Naive B cell (primary cell): ENCODE measurements at regions not wholly inside any gene's neighbourhood (a gene's known extent, or its start where the extent isn't known, plus 50 kb on each side); places are given as distances from the start of the nearest gene placed in this dataset.
"Not testable (repeated sequence)": the region's sequence is repeated elsewhere in the genome, so short reads cannot be mapped to it uniquely, and the experiment has no call there.

Experiments
- ATAC-seq, 2 donors: fragments of 150-1000 bp; cut with Tn5 transposase; 2 replicates each; pipeline ENCODE4 v1.10.0; 2021; ENCODE audit warnings: low read depth in 2 of 2, mild to moderate bottlenecking in 2 of 2, moderate library complexity in 2 of 2
- DNase-seq: peaks from one replicate; pipeline ENCODE4 v3.0.0; 2022
- H3K27ac Mint-ChIP-seq, 6 donors: one replicate each; pipeline ENCODE4 v1.8.0; 2020 to 2022; ENCODE audit warnings: mild to moderate bottlenecking in 6 of 6, mixed read lengths in 6 of 6, moderate library complexity in 5 of 6, inconsistent platforms in 2 of 6
- H3K27me3 Mint-ChIP-seq, 3 donors: one replicate each; pipeline ENCODE4 v1.8.0; 2021 to 2022; ENCODE audit warnings: mixed read lengths in 3 of 3, mild to moderate bottlenecking in 1 of 3
- H3K36me3 Mint-ChIP-seq, 2 donors: one replicate each; pipeline ENCODE4 v1.8.0; 2020 to 2022; ENCODE audit warnings: mixed read lengths in 2 of 2, inconsistent platforms in 1 of 2, mild to moderate bottlenecking in 1 of 2
- H3K4me1 Mint-ChIP-seq, 3 donors: one replicate each; pipeline ENCODE4 v1.8.0; 2020 to 2022; ENCODE audit warnings: mixed read lengths in 3 of 3, inconsistent platforms in 1 of 3, mild to moderate bottlenecking in 1 of 3, moderate library complexity in 1 of 3
- H3K4me3 Mint-ChIP-seq, 8 donors: one replicate each; pipeline ENCODE4 v1.8.0; 2020 to 2022; ENCODE audit warnings: mild to moderate bottlenecking in 8 of 8, mixed read lengths in 8 of 8, moderate library complexity in 8 of 8, inconsistent platforms in 2 of 8
- H3K9me3 Mint-ChIP-seq, 7 donors: one replicate each; pipeline ENCODE4 v1.8.0; 2020 to 2022; ENCODE audit warnings: mixed read lengths in 7 of 7, mild to moderate bottlenecking in 5 of 7, inconsistent platforms in 2 of 7, moderate library complexity in 1 of 7

GRCh38 chr11:49702121-49702520 lies 250.1 kb upstream of the OR4C13 start:
- H3K9me3 Mint-ChIP-seq, H3K36me3 Mint-ChIP-seq, ATAC-seq, DNase-seq, H3K4me3 Mint-ChIP-seq, H3K27me3 Mint-ChIP-seq, H3K4me1 Mint-ChIP-seq, H3K27ac Mint-ChIP-seq: not testable (repeated sequence)

DNA sequence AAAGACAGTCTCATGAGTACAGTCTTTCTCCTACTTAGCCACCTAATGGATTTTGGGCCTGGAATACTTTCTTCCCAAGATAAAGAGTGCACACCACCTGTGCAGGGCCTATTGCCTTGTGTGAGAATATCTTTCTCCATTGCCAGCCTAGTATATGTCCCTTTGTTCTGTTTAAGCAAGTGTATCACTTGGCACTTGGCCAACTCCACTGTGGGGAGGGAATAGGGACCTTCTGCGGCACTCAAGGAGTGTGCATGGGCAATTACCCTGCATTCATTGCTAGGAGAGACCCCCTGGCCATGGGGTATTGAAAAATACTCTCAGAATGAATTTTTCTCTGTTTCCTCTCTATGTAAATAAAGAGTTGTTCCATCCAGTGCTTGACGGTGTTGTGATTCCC lies 201.7 kb upstream of the OR4C13 start:
- not testable (repeated sequence) for H3K27me3 Mint-ChIP-seq, H3K4me3 Mint-ChIP-seq, DNase-seq, H3K36me3 Mint-ChIP-seq, H3K27ac Mint-ChIP-seq, H3K4me1 Mint-ChIP-seq, ATAC-seq
- peaks cover 0 to 13% (median 6%) of the 10 kb centered on the region in 7 donors for H3K9me3 Mint-ChIP-seq

DNA sequence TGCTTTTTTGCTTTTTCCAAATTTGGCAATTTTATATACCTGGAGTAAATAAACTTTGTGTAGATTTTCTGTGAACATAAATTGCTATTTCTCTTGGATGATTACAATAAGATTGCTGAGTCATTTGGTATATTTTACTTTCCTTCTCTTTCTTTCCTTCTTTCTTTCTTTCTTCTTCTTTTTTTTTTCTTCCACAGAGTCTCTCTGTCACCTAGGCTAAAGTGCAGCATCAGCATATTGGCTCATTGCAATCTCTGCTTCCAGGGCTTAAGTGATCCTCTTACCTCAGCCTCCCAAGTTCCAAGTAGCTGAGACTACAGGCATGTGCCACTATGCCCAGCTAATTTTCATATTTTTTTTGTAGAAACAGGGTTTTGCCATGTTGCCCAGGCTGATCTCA lies 201.2 kb upstream of the OR4C13 start:
- ATAC-seq, H3K27me3 Mint-ChIP-seq, H3K36me3 Mint-ChIP-seq, H3K4me3 Mint-ChIP-seq, H3K27ac Mint-ChIP-seq, H3K4me1 Mint-ChIP-seq, DNase-seq: not testable (repeated sequence)
- H3K9me3 Mint-ChIP-seq = peaks cover 0 to 10% (median 1%) of the 10 kb centered on the region in 7 donors

DNA sequence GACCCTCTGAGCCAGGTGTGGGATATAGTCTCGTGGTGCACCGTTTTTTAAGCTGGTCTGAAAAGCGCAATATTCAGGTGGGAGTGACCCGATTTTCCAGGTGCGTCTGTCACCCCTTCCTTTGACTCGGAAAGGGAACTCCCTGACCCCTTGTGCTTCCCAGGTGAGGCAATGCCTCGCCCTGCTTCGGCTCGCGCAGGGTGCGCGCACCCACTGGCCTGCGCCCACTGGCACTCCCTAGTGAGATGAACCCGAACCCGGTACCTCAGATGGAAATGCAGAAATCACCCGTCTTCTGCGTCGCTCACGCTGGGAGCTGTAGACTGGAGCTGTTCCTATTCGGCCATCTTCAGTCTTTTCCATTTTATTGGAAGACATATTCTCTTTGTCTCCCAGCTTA lies 171.4 kb upstream of the OR4C13 start:
- H3K9me3 Mint-ChIP-seq, H3K36me3 Mint-ChIP-seq, DNase-seq, H3K27ac Mint-ChIP-seq, H3K4me1 Mint-ChIP-seq, H3K27me3 Mint-ChIP-seq, ATAC-seq, H3K4me3 Mint-ChIP-seq: not testable (repeated sequence)

- not testable (repeated sequence) for H3K36me3 Mint-ChIP-seq
Measured at GRCh38 chr11:49782000-49782399, 170.2 kb upstream of the OR4C13 start.

DNA sequence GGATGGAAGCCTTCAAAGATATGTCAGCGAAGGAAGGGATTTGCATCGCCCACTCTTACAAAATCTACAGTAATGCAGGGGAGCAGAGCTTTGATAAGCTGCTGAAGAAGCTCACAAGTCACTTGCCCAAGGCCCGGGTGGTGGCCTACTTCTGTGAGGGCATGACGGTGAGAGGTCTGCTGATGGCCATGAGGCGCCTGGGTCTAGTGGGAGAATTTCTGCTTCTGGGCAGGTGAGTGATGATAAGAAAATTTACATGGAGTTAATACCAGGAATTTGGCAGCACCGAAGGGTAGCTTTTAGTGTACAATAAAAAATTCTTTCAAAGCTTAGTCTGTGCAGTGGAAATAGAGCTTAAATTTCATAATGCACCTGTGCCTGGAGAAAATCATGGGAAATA lies 168.3 kb upstream of the OR4C13 start:
- not testable (repeated sequence) for H3K9me3 Mint-ChIP-seq, DNase-seq

More at GRCh38 chr11:49782000-49782399, 170.2 kb upstream of the OR4C13 start:
- not testable (repeated sequence) for H3K27me3 Mint-ChIP-seq, H3K9me3 Mint-ChIP-seq, H3K27ac Mint-ChIP-seq, H3K4me3 Mint-ChIP-seq, ATAC-seq, DNase-seq, H3K4me1 Mint-ChIP-seq

DNA sequence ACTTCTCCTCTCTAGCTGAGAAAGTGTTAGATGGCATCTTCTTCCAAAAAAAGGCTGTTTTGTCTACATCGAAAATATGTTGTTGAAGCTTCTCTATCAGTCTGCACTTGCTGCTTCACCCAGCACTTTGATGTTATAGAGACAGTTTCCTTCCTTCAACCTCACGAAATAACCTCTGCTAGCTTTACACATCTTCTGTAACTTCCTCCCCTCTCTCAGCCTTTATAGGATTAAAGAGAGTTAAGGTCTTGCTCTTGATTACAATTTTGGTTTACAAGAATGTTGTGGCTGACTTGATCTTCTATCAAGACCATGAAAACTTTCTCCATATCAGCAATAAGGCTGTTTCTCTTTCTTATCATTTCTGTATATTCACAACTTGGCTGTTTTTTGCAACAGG lies 162.4 kb upstream of the OR4C13 start:
- not testable (repeated sequence) for ATAC-seq, H3K27me3 Mint-ChIP-seq, H3K27ac Mint-ChIP-seq, H3K4me1 Mint-ChIP-seq, H3K4me3 Mint-ChIP-seq, DNase-seq, H3K36me3 Mint-ChIP-seq
- peaks cover 0 to 14% (median 7%) of the 10 kb centered on the region in 7 donors for H3K9me3 Mint-ChIP-seq

More for the DNA sequence above, 168.3 kb upstream of the OR4C13 start:
- not testable (repeated sequence) for H3K36me3 Mint-ChIP-seq, H3K4me1 Mint-ChIP-seq, H3K4me3 Mint-ChIP-seq, H3K27ac Mint-ChIP-seq, H3K27me3 Mint-ChIP-seq, ATAC-seq

DNA sequence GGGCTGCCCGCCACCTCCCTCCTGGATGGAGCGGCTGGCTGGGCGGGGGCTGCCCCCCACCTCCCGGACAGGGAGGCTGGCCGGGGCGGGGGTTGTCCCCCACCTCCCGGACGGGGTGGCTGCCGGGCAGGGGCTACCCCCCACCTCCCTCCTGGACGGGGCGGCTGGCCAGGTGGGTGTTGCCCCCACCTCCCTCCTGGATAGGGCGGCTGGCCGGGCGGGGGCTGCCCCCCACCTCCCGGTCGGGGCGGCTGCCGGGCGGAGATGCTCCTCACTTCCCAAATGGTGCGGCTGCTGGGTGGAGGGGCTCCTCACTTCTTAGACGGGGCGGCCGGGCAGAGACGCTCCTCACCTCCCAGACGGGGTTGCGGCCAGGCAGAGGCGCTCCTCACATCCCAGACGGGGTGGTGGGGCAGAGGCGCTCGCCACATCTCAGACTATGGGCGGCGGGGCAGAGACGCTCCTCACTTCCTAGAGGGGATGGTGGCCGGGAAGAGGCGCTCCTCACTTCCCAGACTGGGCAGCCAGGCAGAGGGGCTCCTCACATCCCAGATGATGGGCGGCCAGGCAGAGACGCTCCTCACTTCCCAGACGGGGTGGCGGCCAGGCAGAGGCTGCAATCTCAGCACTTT lies 153.9 kb upstream of the OR4C13 start:
- H3K27me3 Mint-ChIP-seq, ATAC-seq, H3K27ac Mint-ChIP-seq, DNase-seq, H3K4me1 Mint-ChIP-seq, H3K9me3 Mint-ChIP-seq, H3K4me3 Mint-ChIP-seq, H3K36me3 Mint-ChIP-seq: not testable (repeated sequence)

DNA sequence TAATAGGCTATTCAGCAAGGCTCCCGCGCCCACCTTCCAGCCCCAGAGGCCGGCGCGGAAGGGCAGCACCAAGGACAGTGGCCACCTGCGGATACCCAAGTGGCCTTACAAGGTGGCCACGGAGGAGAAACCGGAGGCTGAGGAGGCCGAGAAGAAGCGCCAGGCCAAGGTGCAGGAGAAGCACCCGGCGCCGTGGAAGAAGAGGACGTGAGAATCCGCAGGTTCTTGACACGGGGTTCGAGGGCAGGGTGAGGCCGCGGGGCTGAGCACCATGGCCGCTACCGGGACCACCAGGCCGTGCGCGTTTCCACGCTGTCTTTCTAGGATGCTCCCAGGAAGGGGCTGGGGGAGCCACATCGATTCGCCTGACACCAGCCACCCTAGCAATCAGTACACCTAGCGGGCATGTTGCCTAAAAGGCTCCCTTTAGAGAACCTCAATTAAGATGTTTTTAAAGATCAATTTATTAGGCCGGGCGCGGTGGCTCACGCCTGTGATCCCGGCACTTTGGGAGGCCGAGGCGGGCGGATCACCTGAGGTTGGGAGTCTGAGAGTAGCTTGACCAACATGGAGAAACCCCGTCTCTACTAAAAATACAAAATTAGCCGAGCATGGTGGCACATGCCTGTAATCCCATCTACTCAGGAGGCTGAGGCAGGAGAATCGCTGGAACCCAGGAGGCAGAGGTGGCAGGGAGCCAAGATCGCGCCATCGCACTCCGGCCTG lies 134.3 kb upstream of the OR4C13 start:
- ATAC-seq, H3K4me3 Mint-ChIP-seq, H3K27me3 Mint-ChIP-seq, H3K9me3 Mint-ChIP-seq, H3K36me3 Mint-ChIP-seq, DNase-seq, H3K4me1 Mint-ChIP-seq, H3K27ac Mint-ChIP-seq: not testable (repeated sequence)

- H3K4me1 Mint-ChIP-seq, H3K27ac Mint-ChIP-seq, H3K4me3 Mint-ChIP-seq, H3K27me3 Mint-ChIP-seq, DNase-seq, H3K36me3 Mint-ChIP-seq, ATAC-seq: not testable (repeated sequence)
- H3K9me3 Mint-ChIP-seq = peaks cover 0 to 13% (median 5%) of the 10 kb centered on the region in 7 donors
Measured at GRCh38 chr11:49823188-49823587, 129.0 kb upstream of the OR4C13 start.

- not testable (repeated sequence) for H3K27me3 Mint-ChIP-seq, H3K9me3 Mint-ChIP-seq, H3K4me1 Mint-ChIP-seq, ATAC-seq, DNase-seq, H3K36me3 Mint-ChIP-seq, H3K27ac Mint-ChIP-seq
- peak overlapping the region in 1 of 8 donors; percentile 29 for H3K4me3 Mint-ChIP-seq
Measured at GRCh38 chr11:49850541-49850940, 101.7 kb upstream of the OR4C13 start.

DNA sequence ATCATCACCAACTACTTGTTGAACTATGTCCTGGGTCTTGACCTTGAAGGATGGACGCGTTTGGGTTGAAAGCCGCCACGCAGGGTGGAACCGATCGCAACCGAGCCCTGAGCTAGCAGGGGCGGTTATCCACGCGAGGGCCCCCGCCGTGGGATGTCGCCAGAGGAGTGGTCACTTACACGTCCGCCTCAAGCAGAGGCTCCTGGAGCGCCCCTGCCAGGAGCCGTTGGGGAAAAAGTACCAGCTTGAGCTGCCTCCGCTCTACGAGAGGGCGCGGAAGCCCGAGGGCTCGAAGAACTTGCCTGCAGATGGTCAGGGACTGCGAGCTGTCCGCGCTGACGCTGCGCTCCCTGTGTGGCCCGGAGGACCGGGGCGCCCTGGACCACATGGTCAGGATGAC lies 100.7 kb upstream of the OR4C13 start:
- Mint-ChIP-seq H3K36me3 (no peaks in the 10 kb centered on the region), H3K4me1 (no peaks in the 10 kb centered on the region), H3K4me3 (no peak overlapping the region), H3K27ac (no peak overlapping the region), H3K27me3 (no peaks in the 10 kb centered on the region), H3K9me3 (peaks cover 0 to 9% (median 5%) of the 10 kb centered on the region in 7 donors)
- no peak for ATAC-seq
- no peak for DNase-seq

- Mint-ChIP-seq H3K4me3 (no peak overlapping the region), H3K9me3 (peaks cover 0 to 9% (median 5%) of the 10 kb centered on the region in 7 donors), H3K27me3 (no peaks in the 10 kb centered on the region), H3K36me3 (no peaks in the 10 kb centered on the region), H3K4me1 (no peaks in the 10 kb centered on the region), H3K27ac (no peak overlapping the region)
- no peak for DNase-seq
- no peak for ATAC-seq
Measured at GRCh38 chr11:49851971-49852389, 100.2 kb upstream of the OR4C13 start.

DNA sequence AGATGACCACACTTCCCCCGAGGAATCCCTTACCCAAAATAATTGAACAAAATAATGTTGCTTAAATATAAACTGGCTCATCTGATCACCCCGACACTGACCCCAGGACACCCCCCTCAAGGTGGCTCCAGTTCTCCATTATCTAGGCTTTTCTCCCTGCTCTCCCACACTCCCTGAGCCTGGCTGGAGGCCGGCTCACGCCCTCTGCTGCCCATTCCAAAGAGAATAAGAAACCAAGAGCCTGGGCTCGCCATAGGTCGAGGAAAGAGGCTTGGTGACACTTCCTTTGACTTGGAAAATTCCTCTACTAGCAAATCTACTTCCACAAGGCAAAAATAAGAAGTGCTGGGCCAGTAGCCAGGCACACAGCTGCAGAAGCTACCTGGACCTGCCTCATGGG lies 63.3 kb upstream of the OR4C13 start:
- H3K27ac Mint-ChIP-seq, H3K4me3 Mint-ChIP-seq, ATAC-seq, H3K36me3 Mint-ChIP-seq, H3K27me3 Mint-ChIP-seq, DNase-seq, H3K4me1 Mint-ChIP-seq: not testable (repeated sequence)
- H3K9me3 Mint-ChIP-seq = peaks cover 3 to 16% (median 9%) of the 10 kb centered on the region in 7 donors
